Loucy (cell line): ENCODE measurements at regions not wholly inside any gene's neighbourhood (a gene's known extent, or its start where the extent isn't known, plus 50 kb on each side); places are given as distances from the start of the nearest gene placed in this dataset.

Experiments
- H2AFZ ChIP-seq: fragments of 200-600 bp; sonication (generic); 2 replicates; pipeline ENCODE4 v1.6.0; 2016; ENCODE audit warnings: antibody characterized with exemption, mild to moderate bottlenecking, low read length, moderate library complexity
- H3F3A ChIP-seq: fragments of 200-600 bp; 2 replicates; pipeline ENCODE4 v1.6.0; 2016; ENCODE audit warnings: antibody characterized with exemption, low read depth, mild to moderate bottlenecking
- H3K27me3 ChIP-seq: fragments of 200-600 bp; sonication (generic); 2 replicates; pipeline ENCODE4 v1.6.1; 2014; ENCODE audit warnings: low read length, mild to moderate bottlenecking; ENCODE audit not compliant: insufficient read depth, poor library complexity, severe bottlenecking
- H3K36me3 ChIP-seq: fragments of 200-600 bp; sonication (generic); 2 replicates; pipeline ENCODE4 v1.6.1; 2016; ENCODE audit warnings: low read length; ENCODE audit not compliant: insufficient read depth
- H3K4me1 ChIP-seq: fragments of 200-600 bp; sonication (generic); 2 replicates; pipeline ENCODE4 v1.5.1; 2014; ENCODE audit warnings: low read length, mild to moderate bottlenecking; ENCODE audit not compliant: insufficient read depth, poor library complexity, severe bottlenecking
- H3K4me2 ChIP-seq: fragments of 200-600 bp; sonication (generic); 2 replicates; pipeline ENCODE4 v1.6.0; 2014; ENCODE audit warnings: antibody characterized with exemption, low read length, low read depth, mild to moderate bottlenecking; ENCODE audit not compliant: poor library complexity, severe bottlenecking
- H3K4me3 ChIP-seq: fragments of 200-600 bp; sonication (generic); 2 replicates; pipeline ENCODE4 v1.5.1; 2014; ENCODE audit warnings: low read length, mild to moderate bottlenecking, mixed read lengths; ENCODE audit not compliant: poor library complexity, severe bottlenecking
- H3K79me2 ChIP-seq: fragments of 200-600 bp; sonication (generic); 2 replicates; pipeline ENCODE4 v1.6.1; 2014; ENCODE audit warnings: low read length; ENCODE audit not compliant: insufficient read depth
- H3K9ac ChIP-seq: fragments of 200-600 bp; sonication (generic); 2 replicates; pipeline ENCODE4 v1.6.0; 2014; ENCODE audit warnings: mild to moderate bottlenecking, low read depth, low read length, moderate library complexity; ENCODE audit not compliant: poor library complexity, severe bottlenecking
- H3K9me2 ChIP-seq: fragments of 200-600 bp; sonication (generic); replicated peaks from 2 replicates; pipeline ENCODE4 v1.6.1; 2016; ENCODE audit warnings: low read depth, low read length, mixed read lengths
- H3K9me3 ChIP-seq: fragments of 200-600 bp; sonication (generic); 2 replicates; pipeline ENCODE4 v1.6.1; 2014; ENCODE audit warnings: mild to moderate bottlenecking, antibody characterized with exemption, low read length, low read depth; ENCODE audit not compliant: insufficient read depth
- H4K20me1 ChIP-seq: fragments of 200-600 bp; sonication (generic); 2 replicates; pipeline ENCODE4 v1.6.0; 2014; ENCODE audit warnings: antibody characterized with exemption, low read length, mild to moderate bottlenecking; ENCODE audit not compliant: insufficient read depth, poor library complexity, severe bottlenecking
- EZH2phosphoT487 ChIP-seq: fragments of 200-600 bp; IDR thresholded peaks from 2 replicates; pipeline ENCODE4 v1.6.1; 2018; ENCODE audit warnings: antibody characterized with exemption, mild to moderate bottlenecking, moderate library complexity, borderline replicate concordance
- TF ChIP-seq, protein P1 (sequence below): fragments of 200-600 bp; sonication (generic); conservative IDR thresholded peaks from 2 replicates; pipeline ENCODE4 v1.5.1; 2014; ENCODE audit warnings: mild to moderate bottlenecking, antibody characterized with exemption, low read length

- no peak overlapping the region for H3K9ac ChIP-seq
- no peaks in the 10 kb centered on the region for H3K4me1 ChIP-seq
- no peaks in the 10 kb centered on the region for H3K27me3 ChIP-seq
- no peaks in the 10 kb centered on the region for H3K79me2 ChIP-seq
- no peak overlapping the region for H3K4me2 ChIP-seq
- no peak overlapping the region for H2AFZ ChIP-seq
- no peaks in the 10 kb centered on the region for H3K36me3 ChIP-seq
- TF ChIP-seq, protein P1, sequence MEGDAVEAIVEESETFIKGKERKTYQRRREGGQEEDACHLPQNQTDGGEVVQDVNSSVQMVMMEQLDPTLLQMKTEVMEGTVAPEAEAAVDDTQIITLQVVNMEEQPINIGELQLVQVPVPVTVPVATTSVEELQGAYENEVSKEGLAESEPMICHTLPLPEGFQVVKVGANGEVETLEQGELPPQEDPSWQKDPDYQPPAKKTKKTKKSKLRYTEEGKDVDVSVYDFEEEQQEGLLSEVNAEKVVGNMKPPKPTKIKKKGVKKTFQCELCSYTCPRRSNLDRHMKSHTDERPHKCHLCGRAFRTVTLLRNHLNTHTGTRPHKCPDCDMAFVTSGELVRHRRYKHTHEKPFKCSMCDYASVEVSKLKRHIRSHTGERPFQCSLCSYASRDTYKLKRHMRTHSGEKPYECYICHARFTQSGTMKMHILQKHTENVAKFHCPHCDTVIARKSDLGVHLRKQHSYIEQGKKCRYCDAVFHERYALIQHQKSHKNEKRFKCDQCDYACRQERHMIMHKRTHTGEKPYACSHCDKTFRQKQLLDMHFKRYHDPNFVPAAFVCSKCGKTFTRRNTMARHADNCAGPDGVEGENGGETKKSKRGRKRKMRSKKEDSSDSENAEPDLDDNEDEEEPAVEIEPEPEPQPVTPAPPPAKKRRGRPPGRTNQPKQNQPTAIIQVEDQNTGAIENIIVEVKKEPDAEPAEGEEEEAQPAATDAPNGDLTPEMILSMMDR = no peak
- no peaks in the 10 kb centered on the region for H3K9me2 ChIP-seq
- no peaks in the 10 kb centered on the region for H4K20me1 ChIP-seq
- no peaks in the 10 kb centered on the region for H3F3A ChIP-seq
- H3K9me3 ChIP-seq = no peaks in the 10 kb centered on the region
- no peak overlapping the region for H3K4me3 ChIP-seq
Observed at GRCh38 chr20:61027218-61027617, 224.8 kb upstream of the CDH4 start.

DNA sequence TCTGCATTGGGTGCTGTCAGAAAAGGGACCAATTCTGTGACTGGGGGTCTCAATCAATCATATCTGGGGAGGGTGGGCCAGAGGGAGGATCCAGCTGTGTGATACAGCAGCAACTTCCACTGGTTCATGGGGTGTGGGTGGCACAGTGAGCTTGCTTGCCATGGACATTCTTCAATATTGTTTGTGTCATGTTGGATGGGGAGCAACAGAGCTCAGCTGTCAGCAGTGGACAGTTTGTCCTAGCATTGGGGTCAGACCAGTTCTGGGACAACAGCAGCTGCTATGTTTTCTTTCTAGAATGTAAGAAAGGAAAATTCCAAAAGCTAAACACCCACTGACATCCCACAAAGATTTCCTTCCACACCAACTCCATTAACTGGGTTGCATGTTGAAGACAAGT lies 221.9 kb upstream of the CDH4 start:
- H3K4me3 ChIP-seq = no peak overlapping the region
- no peaks in the 10 kb centered on the region for H3K9me3 ChIP-seq
- no peak overlapping the region for H3K9ac ChIP-seq
- H4K20me1 ChIP-seq = no peaks in the 10 kb centered on the region
- no peaks in the 10 kb centered on the region for H3K27me3 ChIP-seq
- TF ChIP-seq, protein P1 = no peak
- TF ChIP-seq EZH2phosphoT487 = no peak
- no peaks in the 10 kb centered on the region for H3K4me1 ChIP-seq
- no peaks in the 10 kb centered on the region for H3K36me3 ChIP-seq
- H3K4me2 ChIP-seq = no peak overlapping the region
- no peak overlapping the region for H2AFZ ChIP-seq
- H3F3A ChIP-seq = no peaks in the 10 kb centered on the region
- H3K9me2 ChIP-seq = no peaks in the 10 kb centered on the region
- no peaks in the 10 kb centered on the region for H3K79me2 ChIP-seq

GRCh38 chr20:61031101-61031830 lies 220.8 kb upstream of the CDH4 start:
- Histone ChIP-seq H3K79me2 (no peaks in the 10 kb centered on the region), H3K9me3 (no peaks in the 10 kb centered on the region), H3K27me3 (no peaks in the 10 kb centered on the region), H2AFZ (no peak overlapping the region), H3K4me1 (no peaks in the 10 kb centered on the region), H3K9me2 (no peaks in the 10 kb centered on the region), H4K20me1 (no peaks in the 10 kb centered on the region), H3K9ac (no peak overlapping the region), H3K4me2 (no peak overlapping the region), H3F3A (no peaks in the 10 kb centered on the region), H3K4me3 (no peak overlapping the region), H3K36me3 (no peaks in the 10 kb centered on the region)
- TF ChIP-seq EZH2phosphoT487 = no peak
- TF ChIP-seq, protein P1 = no peak
